H1 (cell line): ENCODE measurements at regions not wholly inside any gene's neighbourhood (a gene's known extent, or its start where the extent isn't known, plus 50 kb on each side); places are given as distances from the start of the nearest gene placed in this dataset.

Experiments
- BRCA1 ChIP-seq: IDR thresholded peaks from 2 replicates; pipeline ENCODE4 v1.6.1; 2012; ENCODE audit warnings: low read depth, low read length, improper control_type of control experiment
- EZH2 ChIP-seq: fragments of 200-600 bp; sonication (generic); IDR thresholded peaks from 2 replicates; pipeline ENCODE4 v1.7.1; 2012; ENCODE audit warnings: low read depth, mild to moderate bottlenecking, moderate library complexity, low read length, inconsistent platforms; ENCODE audit not compliant: severe bottlenecking
- POLR2AphosphoS5 ChIP-seq: IDR thresholded peaks from 2 replicates; pipeline ENCODE4 v1.6.1; 2011; ENCODE audit warnings: low read depth, low read length
- RAD21 ChIP-seq, 2 experiments: IDR thresholded peaks in 1 of 2; conservative IDR thresholded peaks in 1 of 2; 2 replicates each; pipeline ENCODE4 v1.6.1; 2011; ENCODE audit warnings: low read depth in 2 of 2, low read length in 2 of 2, improper control_type of control experiment in 1 of 2, inconsistent platforms in 1 of 2, mild to moderate bottlenecking in 1 of 2, moderate library complexity in 1 of 2
- TEAD4 ChIP-seq: IDR thresholded peaks from 2 replicates; pipeline ENCODE4 v1.6.1; 2012; ENCODE audit warnings: low read depth, low read length, inconsistent platforms, mixed read lengths
- TF ChIP-seq, protein P1 (sequence below), 3 experiments: IDR thresholded peaks; 1 replicate in 2 of 3; 2 replicates in 1 of 3; pipeline versions ENCODE4 v1.5.1 to v1.6.1; 2011; ENCODE audit warnings: low read length in 3 of 3, mild to moderate bottlenecking in 3 of 3, inconsistent platforms in 2 of 3, low read depth in 1 of 3, moderate library complexity in 1 of 3; ENCODE audit not compliant: insufficient read depth in 1 of 3; ENCODE audit errors: control extremely low read depth in 1 of 3

DNA sequence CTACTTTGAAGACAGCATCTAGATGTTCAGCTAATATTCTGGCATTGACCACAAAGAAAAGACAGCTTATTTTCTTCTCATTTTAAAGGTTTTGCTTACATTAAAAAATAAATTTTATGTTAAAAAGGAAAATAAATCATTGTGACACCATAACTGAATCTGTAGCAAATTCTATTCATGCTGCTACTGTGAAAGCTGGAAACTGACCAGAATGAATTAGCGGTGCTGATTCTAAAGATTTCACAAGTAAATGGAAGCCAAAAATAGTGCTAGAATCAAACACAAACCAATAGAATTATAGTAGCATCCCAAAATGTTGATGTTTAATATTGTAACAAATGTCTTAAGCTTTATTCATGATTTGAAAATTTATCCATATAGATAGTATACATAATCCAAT, 850.0 kb upstream of the FBXO33 start:
- TF ChIP-seq, protein P1, sequence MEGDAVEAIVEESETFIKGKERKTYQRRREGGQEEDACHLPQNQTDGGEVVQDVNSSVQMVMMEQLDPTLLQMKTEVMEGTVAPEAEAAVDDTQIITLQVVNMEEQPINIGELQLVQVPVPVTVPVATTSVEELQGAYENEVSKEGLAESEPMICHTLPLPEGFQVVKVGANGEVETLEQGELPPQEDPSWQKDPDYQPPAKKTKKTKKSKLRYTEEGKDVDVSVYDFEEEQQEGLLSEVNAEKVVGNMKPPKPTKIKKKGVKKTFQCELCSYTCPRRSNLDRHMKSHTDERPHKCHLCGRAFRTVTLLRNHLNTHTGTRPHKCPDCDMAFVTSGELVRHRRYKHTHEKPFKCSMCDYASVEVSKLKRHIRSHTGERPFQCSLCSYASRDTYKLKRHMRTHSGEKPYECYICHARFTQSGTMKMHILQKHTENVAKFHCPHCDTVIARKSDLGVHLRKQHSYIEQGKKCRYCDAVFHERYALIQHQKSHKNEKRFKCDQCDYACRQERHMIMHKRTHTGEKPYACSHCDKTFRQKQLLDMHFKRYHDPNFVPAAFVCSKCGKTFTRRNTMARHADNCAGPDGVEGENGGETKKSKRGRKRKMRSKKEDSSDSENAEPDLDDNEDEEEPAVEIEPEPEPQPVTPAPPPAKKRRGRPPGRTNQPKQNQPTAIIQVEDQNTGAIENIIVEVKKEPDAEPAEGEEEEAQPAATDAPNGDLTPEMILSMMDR (IDR thresholded peaks at IDR 0.05; ENCODE audit: control extremely low read depth in 1 of 3, insufficient read depth in 1 of 3, low read depth in 1 of 3, low read length in 3 of 3): no peak
- no peak for TF ChIP-seq POLR2AphosphoS5
- TF ChIP-seq EZH2: no peak
- no peak for TF ChIP-seq BRCA1
- TF ChIP-seq RAD21 (IDR thresholded peaks at IDR 0.05 in 1 of 2, conservative IDR thresholded peaks at IDR 0.05 in 1 of 2; ENCODE audit: low read depth in 2 of 2, low read length in 2 of 2): no peak
- no peak for TF ChIP-seq TEAD4
